CD4-positive, alpha-beta memory T cell (primary cell): ENCODE measurements at regions not wholly inside any gene's neighbourhood (a gene's known extent, or its start where the extent isn't known, plus 50 kb on each side); places are given as distances from the start of the nearest gene placed in this dataset.

ENCODE experiments used
- CTCF ChIA-PET: fragments of 350-600 bp; sonication (Branson Sonifier 250); formaldehyde crosslinking; loops from one replicate; lab custom pipeline; 2021; ENCODE audit warnings: inconsistent platforms; ENCODE audit not compliant: partially characterized antibody; lab: Charles Lee
- POLR2A ChIA-PET: fragments of 350-600 bp; sonication (Branson Sonifier 250); formaldehyde crosslinking; loops from one replicate; lab custom pipeline; 2021; ENCODE audit not compliant: partially characterized antibody; lab: Charles Lee
- DNase-seq, 5 donors: peaks; one replicate each; pipeline versions ENCODE4 v3.0.0 to v3.0.0-alpha.2; 2020 to 2022; ENCODE audit warnings: mixed read lengths in 1 of 5
- H3K27ac ChIP-seq: one replicate; pipeline ENCODE4 v1.7.0; 2013; ENCODE audit warnings: low read depth, low read length
- H3K27me3 ChIP-seq: 2 replicates; pipeline ENCODE4 v1.7.0; 2013; ENCODE audit warnings: mild to moderate bottlenecking, low read length, moderate library complexity; ENCODE audit not compliant: insufficient read depth
- H3K36me3 ChIP-seq: 2 replicates; pipeline ENCODE4 v1.7.0; 2013; ENCODE audit warnings: mild to moderate bottlenecking, low read length, moderate library complexity; ENCODE audit not compliant: insufficient read depth
- H3K4me1 ChIP-seq: 2 replicates; pipeline ENCODE4 v1.7.0; 2013; ENCODE audit warnings: mild to moderate bottlenecking, low read length, moderate library complexity; ENCODE audit not compliant: insufficient read depth
- H3K4me3 ChIP-seq, 2 donors: one replicate each; pipeline ENCODE4 v1.7.0; 2013; ENCODE audit warnings: low read length in 2 of 2, mild to moderate bottlenecking in 1 of 2
- H3K9me3 ChIP-seq, 2 donors: one replicate each; pipeline ENCODE4 v1.7.0; 2013; ENCODE audit warnings: low read length in 2 of 2, control low read depth in 1 of 2; ENCODE audit not compliant: control insufficient read depth in 1 of 2
- H3K27ac Mint-ChIP-seq, 7 donors: one replicate each; pipeline ENCODE4 v1.8.0; 2020 to 2021; ENCODE audit warnings: mixed read lengths in 7 of 7, mild to moderate bottlenecking in 6 of 7, inconsistent platforms in 3 of 7, moderate library complexity in 3 of 7
- H3K27me3 Mint-ChIP-seq, 2 donors: one replicate each; pipeline ENCODE4 v1.8.0; 2020 to 2021; ENCODE audit warnings: mixed read lengths in 2 of 2
- H3K36me3 Mint-ChIP-seq, 2 donors: one replicate each; pipeline ENCODE4 v1.8.0; 2020 to 2021; ENCODE audit warnings: mixed read lengths in 2 of 2, inconsistent platforms in 1 of 2, mild to moderate bottlenecking in 1 of 2
- H3K4me1 Mint-ChIP-seq, 4 donors: one replicate each; pipeline ENCODE4 v1.8.0; 2020 to 2021; ENCODE audit warnings: mixed read lengths in 4 of 4, mild to moderate bottlenecking in 1 of 4
- H3K4me3 Mint-ChIP-seq, 8 donors: one replicate each; pipeline ENCODE4 v1.8.0; 2020 to 2021; ENCODE audit warnings: mixed read lengths in 8 of 8, mild to moderate bottlenecking in 7 of 8, moderate library complexity in 6 of 8, inconsistent platforms in 3 of 8
- H3K9me3 Mint-ChIP-seq, 8 donors: one replicate each; pipeline ENCODE4 v1.8.0; 2020 to 2021; ENCODE audit warnings: mixed read lengths in 8 of 8, mild to moderate bottlenecking in 5 of 8, inconsistent platforms in 3 of 8, moderate library complexity in 1 of 8
- intact Hi-C: fragments of 100-400 bp; cut with micrococcal nuclease; formaldehyde crosslinking; loops from one replicate; pipeline ENCODE4 v1.15.1; 2023

DNA sequence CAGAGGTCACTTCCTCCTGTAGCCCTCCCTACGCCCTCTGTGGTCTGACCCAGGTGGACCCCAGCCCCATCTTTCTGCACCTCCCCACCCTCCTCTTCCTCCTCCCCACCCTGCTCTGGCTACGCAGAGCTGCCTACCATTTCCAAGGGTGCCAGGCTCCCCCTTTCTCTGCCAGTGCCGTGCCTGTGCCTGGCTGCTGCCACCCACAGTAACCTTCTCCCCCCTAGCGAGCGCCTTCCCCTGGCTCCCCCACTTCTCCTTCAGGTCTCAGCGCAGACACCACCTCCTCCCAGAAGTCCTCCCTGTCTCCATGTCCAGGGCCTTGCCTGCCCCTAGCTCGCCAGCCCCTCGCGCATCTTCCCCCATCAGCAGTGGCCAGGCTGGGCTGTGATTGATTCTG lies 471.5 kb downstream of the PTPRU start:
- H3K4me3 Mint-ChIP-seq = no peak overlapping the region

DNA sequence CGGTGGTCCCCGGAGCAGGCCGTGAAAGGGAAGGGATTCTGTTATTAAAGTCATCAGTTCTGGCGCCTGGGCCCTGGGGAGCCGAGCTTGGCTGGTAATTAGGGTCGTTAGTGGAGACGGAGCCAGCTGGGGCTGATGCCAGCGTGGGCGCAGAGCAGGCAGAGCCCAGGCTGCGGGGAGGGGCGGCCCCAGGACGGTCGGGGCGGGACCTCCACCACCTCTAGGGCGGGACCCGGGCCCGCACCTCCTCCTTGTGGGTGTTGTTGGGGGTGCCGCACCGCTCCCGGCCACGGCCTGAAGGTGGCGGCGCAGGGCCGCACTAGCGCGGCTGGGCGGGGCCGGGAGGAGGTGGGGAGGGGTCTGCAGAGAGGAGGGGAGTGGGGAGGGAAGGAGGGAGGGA lies 470.6 kb downstream of the PTPRU start:
- no peak for DNase-seq
- H3K4me3 ChIP-seq = no peak overlapping the region
- POLR2A ChIA-PET = no interaction called here
- no peak overlapping the region for H3K4me3 Mint-ChIP-seq
- H3K27ac ChIP-seq = no peak overlapping the region
- H3K27me3 Mint-ChIP-seq = peaks cover 15 to 30% of the 10 kb centered on the region in 2 donors
- H3K27me3 ChIP-seq = peaks cover 6% of the 10 kb centered on the region
- no peaks in the 10 kb centered on the region for H3K36me3 Mint-ChIP-seq
- CTCF ChIA-PET = no interaction called here
- no peak overlapping the region for H3K27ac Mint-ChIP-seq
- peaks cover 0 to 2% (median 0%) of the 10 kb centered on the region in 4 donors for H3K4me1 Mint-ChIP-seq
- intact Hi-C loops = no loop called here
- peaks cover 0 to 2% (median 0%) of the 10 kb centered on the region in 8 donors for H3K9me3 Mint-ChIP-seq
- no peaks in the 10 kb centered on the region for H3K4me1 ChIP-seq
- no peaks in the 10 kb centered on the region for H3K9me3 ChIP-seq
- no peaks in the 10 kb centered on the region for H3K36me3 ChIP-seq

More for the DNA sequence above, 471.5 kb downstream of the PTPRU start:
- Mint-ChIP-seq H3K27me3 (peaks cover 17 to 26% of the 10 kb centered on the region in 2 donors), H3K9me3 (peaks cover 0 to 2% (median 0%) of the 10 kb centered on the region in 8 donors), H3K36me3 (no peaks in the 10 kb centered on the region), H3K4me1 (peaks cover 0 to 2% (median 0%) of the 10 kb centered on the region in 4 donors), H3K27ac (no peak overlapping the region)
- POLR2A ChIA-PET = no interaction called here
- H3K27ac ChIP-seq = no peak overlapping the region
- H3K36me3 ChIP-seq = no peaks in the 10 kb centered on the region
- H3K4me3 ChIP-seq = no peak overlapping the region
- no peaks in the 10 kb centered on the region for H3K4me1 ChIP-seq
- H3K9me3 ChIP-seq = no peaks in the 10 kb centered on the region
- no peak for DNase-seq
- peaks cover 6% of the 10 kb centered on the region for H3K27me3 ChIP-seq
- CTCF ChIA-PET = no interaction called here
- intact Hi-C loops = no loop called here

DNA sequence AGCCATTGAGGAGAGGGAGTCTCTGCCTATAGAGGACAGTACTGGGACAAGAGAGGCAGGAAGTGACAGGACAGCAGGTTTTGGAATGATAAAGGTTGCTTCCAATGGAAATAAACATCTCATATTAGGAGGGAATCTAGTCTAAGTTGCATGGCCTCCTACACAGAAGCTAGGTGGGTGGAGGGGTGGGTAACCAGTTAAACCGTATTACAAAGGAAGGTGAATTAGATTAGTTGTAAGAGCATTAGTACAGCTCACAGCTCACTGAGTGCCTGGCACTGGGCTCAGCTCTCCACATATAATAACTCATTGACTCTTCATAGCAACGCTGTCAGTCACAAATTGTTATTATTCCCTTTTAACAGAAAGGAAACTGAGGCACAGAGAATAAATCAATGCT lies 468.1 kb downstream of the PTPRU start:
- POLR2A ChIA-PET = no interaction called here
- Histone ChIP-seq H3K27ac (no peak overlapping the region), H3K4me3 (no peak overlapping the region), H3K9me3 (no peaks in the 10 kb centered on the region), H3K36me3 (no peaks in the 10 kb centered on the region), H3K4me1 (no peaks in the 10 kb centered on the region), H3K27me3 (peaks cover 6% of the 10 kb centered on the region)
- peaks cover 0 to 2% (median 0%) of the 10 kb centered on the region in 4 donors for H3K4me1 Mint-ChIP-seq
- peaks cover 0 to 2% (median 0%) of the 10 kb centered on the region in 8 donors for H3K9me3 Mint-ChIP-seq
- H3K27ac Mint-ChIP-seq = no peak overlapping the region
- intact Hi-C loops = no loop called here
- peaks cover 19 to 36% of the 10 kb centered on the region in 2 donors for H3K27me3 Mint-ChIP-seq
- H3K36me3 Mint-ChIP-seq = no peaks in the 10 kb centered on the region
- DNase-seq = no peak
- CTCF ChIA-PET = interaction anchor here (2.3 kb wide), 1 partner anchor 16 kb away, joined by 5 read pairs; no protein-coding TSS in a partner anchor
- no peak overlapping the region for H3K4me3 Mint-ChIP-seq

DNA sequence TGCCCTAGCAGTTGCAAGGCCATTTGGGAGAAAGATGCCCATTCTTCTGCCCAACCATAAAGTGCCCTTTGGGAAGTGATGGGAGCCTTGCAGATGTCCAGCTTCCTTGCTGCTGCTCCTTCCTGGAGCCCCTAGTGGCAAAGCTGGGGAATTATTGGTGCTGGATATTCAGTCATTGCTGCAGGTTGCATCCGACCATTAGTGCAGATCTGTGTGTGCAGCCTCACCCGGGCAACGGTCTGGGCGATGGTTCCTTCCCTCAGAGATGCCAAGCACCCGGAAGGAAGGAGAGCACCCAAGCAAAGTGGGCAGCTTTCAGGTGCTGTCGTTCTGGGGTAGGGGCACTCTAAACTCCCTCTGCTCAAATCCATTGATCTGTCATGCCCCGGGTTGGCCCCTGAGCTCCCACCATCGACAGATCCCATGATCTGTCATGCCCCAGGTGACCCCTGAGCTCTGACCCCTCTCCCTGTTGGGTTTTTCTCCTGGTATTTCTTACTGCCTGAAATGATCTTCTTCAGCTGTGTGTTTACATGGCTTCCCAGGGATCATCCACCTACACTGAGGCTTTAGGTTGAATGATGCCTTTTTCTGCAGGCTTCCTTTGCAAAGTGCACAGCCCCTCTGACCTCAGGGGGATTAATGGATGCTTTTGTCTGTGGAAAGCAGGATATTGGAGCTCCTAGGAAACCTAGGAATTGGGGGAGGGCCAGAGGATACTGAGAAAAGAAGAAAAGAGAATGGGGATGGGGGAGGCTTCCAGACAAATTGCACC lies 467.5 kb downstream of the PTPRU start:
- Histone ChIP-seq H3K4me1 (no peaks in the 10 kb centered on the region), H3K27ac (no peak overlapping the region), H3K9me3 (no peaks in the 10 kb centered on the region), H3K4me3 (no peak overlapping the region), H3K27me3 (peaks cover 6% of the 10 kb centered on the region), H3K36me3 (no peaks in the 10 kb centered on the region)
- CTCF ChIA-PET = interaction anchor here (0.5 to 2.3 kb wide), 2 partner anchors 16 to 1442 kb away, joined by 3 to 5 read pairs; no protein-coding TSS in a partner anchor
- peaks cover 23 to 38% of the 10 kb centered on the region in 2 donors for H3K27me3 Mint-ChIP-seq
- H3K36me3 Mint-ChIP-seq = no peaks in the 10 kb centered on the region
- H3K27ac Mint-ChIP-seq = no peak overlapping the region
- H3K9me3 Mint-ChIP-seq = peaks cover 0 to 2% (median 0%) of the 10 kb centered on the region in 8 donors
- intact Hi-C loops = no loop called here
- H3K4me3 Mint-ChIP-seq = no peak overlapping the region
- DNase-seq = no peak
- peaks cover 0 to 2% (median 0%) of the 10 kb centered on the region in 4 donors for H3K4me1 Mint-ChIP-seq
- POLR2A ChIA-PET = no interaction called here

DNA sequence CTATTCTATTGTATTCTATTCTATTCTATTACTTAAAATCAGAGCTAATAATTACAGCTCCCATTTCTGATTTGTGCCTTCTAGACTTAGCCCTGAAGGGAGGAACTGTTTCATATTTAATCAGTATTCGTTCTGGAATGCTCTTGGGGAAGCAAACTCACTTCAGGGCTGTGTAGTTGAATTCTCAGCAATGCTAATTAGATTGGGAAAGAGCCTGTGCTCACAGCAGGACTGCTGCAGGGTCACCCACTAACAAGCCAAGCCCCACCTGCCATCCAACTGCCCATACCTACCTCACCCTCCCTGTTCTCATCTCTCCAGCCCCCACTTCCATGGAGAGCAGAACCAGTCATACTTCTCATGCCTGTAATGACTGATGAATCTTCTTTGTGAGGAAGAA lies 464.2 kb downstream of the PTPRU start:
- peaks cover 0 to 2% (median 0%) of the 10 kb centered on the region in 8 donors for H3K9me3 Mint-ChIP-seq
- H3K36me3 ChIP-seq = no peaks in the 10 kb centered on the region
- CTCF ChIA-PET = interaction anchor here (1.7 kb wide), 1 partner anchor 9 kb away, joined by 3 read pairs; no protein-coding TSS in a partner anchor

DNA sequence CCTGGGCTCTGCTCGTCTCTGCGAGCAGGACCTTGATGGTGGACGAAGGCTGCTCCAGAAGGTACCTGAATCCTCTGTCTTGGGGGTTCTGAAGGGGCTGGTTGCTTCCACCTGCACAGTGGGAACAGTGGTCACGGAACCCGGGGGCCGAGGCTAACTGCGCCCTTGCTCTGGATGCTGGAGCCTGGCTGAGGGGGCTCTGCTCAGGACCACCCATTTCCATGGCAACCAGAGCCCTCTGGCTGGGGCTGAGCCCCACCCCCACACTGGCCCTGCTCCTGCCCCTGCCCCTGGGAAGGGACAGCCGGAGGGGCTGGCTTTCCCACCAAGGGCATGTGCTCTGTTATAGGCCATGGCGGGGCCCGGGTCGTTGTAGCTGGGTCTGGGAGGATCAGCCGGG lies 462.3 kb downstream of the PTPRU start:
- Histone ChIP-seq H3K27ac (no peak overlapping the region), H3K9me3 (no peaks in the 10 kb centered on the region), H3K4me3 (no peak overlapping the region), H3K36me3 (no peaks in the 10 kb centered on the region), H3K4me1 (no peaks in the 10 kb centered on the region), H3K27me3 (no peaks in the 10 kb centered on the region)
- Mint-ChIP-seq H3K27ac (no peak overlapping the region), H3K27me3 (peaks cover 14 to 22% of the 10 kb centered on the region in 2 donors), H3K4me3 (no peak overlapping the region), H3K36me3 (no peaks in the 10 kb centered on the region), H3K9me3 (peaks cover 0 to 5% (median 0%) of the 10 kb centered on the region in 8 donors), H3K4me1 (no peaks in the 10 kb centered on the region)
- intact Hi-C loops = no loop called here
- ChIA-PET POLR2A (no interaction called here), CTCF (no interaction called here)
- DNase-seq = no peak

More for the DNA sequence above, 464.2 kb downstream of the PTPRU start:
- intact Hi-C loops = no loop called here
- H3K4me3 ChIP-seq = no peak overlapping the region
- Mint-ChIP-seq H3K27me3 (peaks cover 19 to 32% of the 10 kb centered on the region in 2 donors), H3K36me3 (no peaks in the 10 kb centered on the region), H3K27ac (no peak overlapping the region), H3K4me3 (no peak overlapping the region), H3K4me1 (no peaks in the 10 kb centered on the region)
- H3K4me1 ChIP-seq = no peaks in the 10 kb centered on the region
- no peak overlapping the region for H3K27ac ChIP-seq
- POLR2A ChIA-PET = no interaction called here
- no peaks in the 10 kb centered on the region for H3K9me3 ChIP-seq
- DNase-seq = no peak
- peaks cover 6% of the 10 kb centered on the region for H3K27me3 ChIP-seq

DNA sequence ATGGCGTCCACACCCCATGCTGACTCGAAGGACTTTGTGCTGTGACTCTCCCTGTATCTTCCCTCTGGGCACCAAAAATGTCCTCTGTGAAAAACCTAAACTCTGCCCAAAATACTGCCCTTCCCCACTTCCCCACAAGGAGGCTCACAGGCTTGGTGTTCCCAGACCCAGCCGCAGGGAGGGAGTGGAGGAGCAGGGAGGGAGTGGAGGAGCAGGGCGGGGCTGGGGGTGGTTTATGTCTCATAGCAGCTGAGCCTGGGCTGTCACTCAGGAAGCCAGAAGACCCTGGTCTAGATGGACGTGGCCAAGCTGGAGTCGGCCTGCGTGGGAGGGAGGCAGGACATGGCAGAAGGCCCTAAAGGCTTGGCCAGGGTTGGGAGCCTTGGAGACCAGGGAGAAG lies 461.7 kb downstream of the PTPRU start:
- H3K4me1 Mint-ChIP-seq = no peaks in the 10 kb centered on the region
- Histone ChIP-seq H3K27ac (no peak overlapping the region), H3K36me3 (no peaks in the 10 kb centered on the region), H3K4me1 (no peaks in the 10 kb centered on the region), H3K27me3 (no peaks in the 10 kb centered on the region), H3K9me3 (no peaks in the 10 kb centered on the region), H3K4me3 (no peak overlapping the region)
- peaks cover 14 to 22% of the 10 kb centered on the region in 2 donors for H3K27me3 Mint-ChIP-seq
- POLR2A ChIA-PET = no interaction called here
- H3K4me3 Mint-ChIP-seq = no peak overlapping the region
- no peak overlapping the region for H3K27ac Mint-ChIP-seq
- CTCF ChIA-PET = no interaction called here
- DNase-seq = no peak
- H3K36me3 Mint-ChIP-seq = no peaks in the 10 kb centered on the region
- intact Hi-C loops = no loop called here
- H3K9me3 Mint-ChIP-seq = peaks cover 0 to 6% (median 0%) of the 10 kb centered on the region in 8 donors
